Lower leg skin (tissue), 4 donors: ENCODE measurements at regions not wholly inside any gene's neighbourhood (a gene's known extent, or its start where the extent isn't known, plus 50 kb on each side); places are given as distances from the start of the nearest gene placed in this dataset.

Source experiments
- DNase-seq, 2 donors: peaks; one replicate each; pipeline ENCODE4 v3.0.0-alpha.2; 2019; ENCODE audit warnings: low spot score in 2 of 2
- H3K4me3 ChIP-seq: fragments of 200-600 bp; sonication (generic); 2 replicates; pipeline ENCODE4 v1.5.1; 2017; ENCODE audit warnings: mild to moderate bottlenecking, low read depth; ENCODE audit not compliant: poor library complexity, severe bottlenecking
- CTCF ChIP-seq, 3 donors: fragments of 450-650 bp; IDR thresholded peaks; one replicate each; pipeline ENCODE4 v1.5.1; 2016; ENCODE audit warnings: antibody characterized with exemption in 3 of 3, mild to moderate bottlenecking in 3 of 3, moderate library complexity in 2 of 3
- POLR2A ChIP-seq, 2 donors: fragments of 450-650 bp; IDR thresholded peaks; one replicate each; pipeline ENCODE4 v1.6.1; 2016 to 2017; ENCODE audit warnings: antibody characterized with exemption in 2 of 2, mild to moderate bottlenecking in 1 of 2, moderate library complexity in 1 of 2
- whole genome bisulfite sequencing, 2 donors: methylation state at CpG; one replicate each; pipeline ENCODE4 v1.1.5; 2018; 5-methylcytosine and 5-hydroxymethylcytosine counted together
- intact Hi-C: fragments of 100-400 bp; cut with DNase I; formaldehyde crosslinking; loops from one replicate; pipeline ENCODE4 v1.15.0; 2023; ENCODE audit warnings: low total_unique reads

GRCh38 chr5:143624465-143624864, 187.5 kb upstream of the HMHB1 start:
- intact Hi-C loops = no loop called here
- H3K4me3 ChIP-seq = no peak overlapping the region
- no peak for DNase-seq
- 72 to 78% methylated on average over 4 of the region's 4 CpGs for WGBS, 2 donors
- TF ChIP-seq POLR2A (IDR thresholded peaks at IDR 0.05) = no peak
- TF ChIP-seq CTCF (IDR thresholded peaks at IDR 0.05) = no peak

GRCh38 chr5:143619040-143619439, 192.9 kb upstream of the HMHB1 start:
- TF ChIP-seq CTCF (IDR thresholded peaks at IDR 0.05) (no peak), POLR2A (IDR thresholded peaks at IDR 0.05) (no peak)
- no peak overlapping the region for H3K4me3 ChIP-seq
- no peak for DNase-seq
- intact Hi-C loops = no loop called here
- 80 to 84% methylated on average over 2 of the region's 2 CpGs for WGBS, 2 donors

GRCh38 chr5:143618141-143618540, 193.8 kb upstream of the HMHB1 start:
- 87 to 91% methylated on average over 6 of the region's 6 CpGs for WGBS, 2 donors
- no peak overlapping the region for H3K4me3 ChIP-seq
- DNase-seq = no peak
- intact Hi-C loops = no loop called here
- TF ChIP-seq POLR2A (IDR thresholded peaks at IDR 0.05) = no peak
- no peak for TF ChIP-seq CTCF (IDR thresholded peaks at IDR 0.05)

DNA sequence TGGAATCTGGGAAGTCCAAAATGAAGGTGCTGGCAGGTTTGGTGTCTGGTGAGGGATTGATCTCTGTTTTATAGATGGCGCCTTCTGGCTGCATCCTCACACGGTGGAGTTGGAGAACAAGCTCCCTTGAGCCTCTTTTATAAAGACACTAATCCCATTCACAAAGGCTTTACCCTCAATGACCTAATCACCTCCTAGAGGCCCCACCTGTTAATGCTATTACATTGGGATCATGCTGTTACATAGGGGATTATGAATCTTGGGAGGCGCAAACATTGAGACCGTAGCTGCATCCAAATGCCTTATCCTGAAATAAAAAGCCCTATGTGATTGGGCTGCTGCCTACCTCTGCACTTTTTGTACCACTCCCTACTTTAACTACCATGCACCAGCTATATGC, 197.1 kb upstream of the HMHB1 start:
- 68 to 95% methylated on average over 4 of the region's 4 CpGs for WGBS, 2 donors
- intact Hi-C loops = no loop called here
- TF ChIP-seq CTCF (IDR thresholded peaks at IDR 0.05) (no peak), POLR2A (IDR thresholded peaks at IDR 0.05) (no peak)
- DNase-seq = no peak
- no peak overlapping the region for H3K4me3 ChIP-seq

- TF ChIP-seq POLR2A (IDR thresholded peaks at IDR 0.05) = no peak
- no peak for TF ChIP-seq CTCF (IDR thresholded peaks at IDR 0.05)
- 69 to 78% methylated on average over 3 of the region's 3 CpGs for WGBS, 2 donors
- no peak overlapping the region for H3K4me3 ChIP-seq
- DNase-seq = no peak
- intact Hi-C loops = no loop called here
Observed at GRCh38 chr5:143613329-143613728, 198.6 kb upstream of the HMHB1 start.

- DNase-seq = no peak
- intact Hi-C loops = no loop called here
Observed at GRCh38 chr5:143610946-143611345, 201.0 kb upstream of the HMHB1 start.

More at GRCh38 chr5:143610946-143611345, 201.0 kb upstream of the HMHB1 start:
- 89 to 90% methylated on average over 1 of the region's 1 CpG for WGBS, 2 donors
- TF ChIP-seq CTCF (IDR thresholded peaks at IDR 0.05) (no peak), POLR2A (IDR thresholded peaks at IDR 0.05) (no peak)
- H3K4me3 ChIP-seq = no peak overlapping the region
